ENCODE measurements at regions not wholly inside any gene's neighbourhood (a gene's known extent, or its start where the extent isn't known, plus 50 kb on each side); places are given as distances from the start of the nearest gene placed in this dataset.

DNA sequence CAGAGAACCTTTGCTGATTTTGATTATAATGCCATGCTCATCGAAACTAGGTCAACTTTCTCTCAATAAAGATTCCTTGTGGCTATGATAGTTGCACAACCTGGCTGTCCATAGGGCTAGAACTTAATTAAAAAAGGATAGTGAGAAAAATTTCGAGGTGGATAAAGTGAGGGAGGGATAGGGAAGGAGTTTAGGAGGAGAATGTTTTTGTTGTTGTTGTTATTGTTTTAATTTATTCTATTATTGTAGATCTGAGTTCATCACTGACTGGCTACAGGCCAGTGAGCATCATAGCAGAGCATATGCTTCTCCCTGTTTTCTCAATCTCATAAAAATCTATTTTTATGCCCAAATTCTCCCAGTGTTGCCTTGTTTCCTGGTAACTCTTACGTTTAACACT, 688.7 kb upstream of the GRM3 start:
- no peaks in the 10 kb centered on the region for H3K36me3 ChIP-seq (ENCODE audit: insufficient read depth, low read length)
- no peaks in the 10 kb centered on the region for H3K4me1 Mint-ChIP-seq (ENCODE audit: low read depth)
- no peak for DNase-seq
- intact Hi-C loops (cut with DNase I, micrococcal nuclease): no loop called here
- peaks cover 4 to 5% of the 10 kb centered on the region in 2 experiments for H3K9me3 ChIP-seq (ENCODE audit: control insufficient read depth in 1 of 2, insufficient read depth in 1 of 2, low read length in 2 of 2)
- no peak overlapping the region for H3K4me3 ChIP-seq (ENCODE audit: low read length)
- POLR2A ChIA-PET: no interaction called here
- TF ChIP-seq, protein P1, sequence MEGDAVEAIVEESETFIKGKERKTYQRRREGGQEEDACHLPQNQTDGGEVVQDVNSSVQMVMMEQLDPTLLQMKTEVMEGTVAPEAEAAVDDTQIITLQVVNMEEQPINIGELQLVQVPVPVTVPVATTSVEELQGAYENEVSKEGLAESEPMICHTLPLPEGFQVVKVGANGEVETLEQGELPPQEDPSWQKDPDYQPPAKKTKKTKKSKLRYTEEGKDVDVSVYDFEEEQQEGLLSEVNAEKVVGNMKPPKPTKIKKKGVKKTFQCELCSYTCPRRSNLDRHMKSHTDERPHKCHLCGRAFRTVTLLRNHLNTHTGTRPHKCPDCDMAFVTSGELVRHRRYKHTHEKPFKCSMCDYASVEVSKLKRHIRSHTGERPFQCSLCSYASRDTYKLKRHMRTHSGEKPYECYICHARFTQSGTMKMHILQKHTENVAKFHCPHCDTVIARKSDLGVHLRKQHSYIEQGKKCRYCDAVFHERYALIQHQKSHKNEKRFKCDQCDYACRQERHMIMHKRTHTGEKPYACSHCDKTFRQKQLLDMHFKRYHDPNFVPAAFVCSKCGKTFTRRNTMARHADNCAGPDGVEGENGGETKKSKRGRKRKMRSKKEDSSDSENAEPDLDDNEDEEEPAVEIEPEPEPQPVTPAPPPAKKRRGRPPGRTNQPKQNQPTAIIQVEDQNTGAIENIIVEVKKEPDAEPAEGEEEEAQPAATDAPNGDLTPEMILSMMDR (IDR thresholded peaks at IDR 0.05): no peak
- no peak overlapping the region for H3K27ac Mint-ChIP-seq
- CTCF ChIA-PET: no interaction called here
- H3K27me3 ChIP-seq (ENCODE audit: control insufficient read depth in 1 of 2, insufficient read depth in 2 of 2, low read length in 2 of 2): no peaks in the 10 kb centered on the region
- H3K27ac ChIP-seq (ENCODE audit: low read depth in 1 of 2, low read length in 2 of 2): no peak overlapping the region
- no peak for ATAC-seq (ENCODE audit: poor library complexity)
- H3K9me3 Mint-ChIP-seq: peaks cover 10% of the 10 kb centered on the region
- no peaks in the 10 kb centered on the region for H3K4me1 ChIP-seq (ENCODE audit: insufficient read depth, low read length)
- H3K4me3 Mint-ChIP-seq: no peak overlapping the region
- no peaks in the 10 kb centered on the region for H3K27me3 Mint-ChIP-seq
- H3K36me3 Mint-ChIP-seq (ENCODE audit: low read depth): no peaks in the 10 kb centered on the region

DNA sequence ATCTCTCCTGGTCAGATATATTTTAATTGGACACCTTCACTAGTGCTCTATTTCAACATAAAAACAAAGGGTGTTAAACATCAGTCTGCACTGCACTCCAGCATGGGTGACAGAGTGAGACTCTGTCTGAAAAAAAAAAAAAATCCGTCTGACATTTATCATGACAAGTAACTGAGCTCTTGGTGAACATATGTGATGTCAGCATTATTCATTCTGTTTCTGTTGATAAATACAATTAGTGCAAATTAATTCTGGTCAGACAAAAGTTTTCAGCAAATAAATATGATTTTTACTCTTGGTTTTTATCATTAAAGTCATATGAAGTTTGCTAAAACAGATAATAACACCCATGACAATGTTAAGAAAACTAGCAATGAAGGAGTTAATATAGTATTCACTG, 692.8 kb upstream of the GRM3 start:
- DNase-seq (no peak), ATAC-seq (ENCODE audit: poor library complexity) (no peak)
- POLR2A ChIA-PET: no interaction called here
- Mint-ChIP-seq H3K27me3 (no peaks in the 10 kb centered on the region), H3K4me3 (no peak overlapping the region), H3K4me1 (ENCODE audit: low read depth) (no peaks in the 10 kb centered on the region), H3K9me3 (peaks cover 14% of the 10 kb centered on the region), H3K27ac (no peak overlapping the region), H3K36me3 (ENCODE audit: low read depth) (no peaks in the 10 kb centered on the region)
- Histone ChIP-seq H3K4me1 (ENCODE audit: insufficient read depth, low read length) (no peaks in the 10 kb centered on the region), H3K36me3 (ENCODE audit: insufficient read depth, low read length) (no peaks in the 10 kb centered on the region), H3K27ac (ENCODE audit: low read depth in 1 of 2, low read length in 2 of 2) (no peak overlapping the region), H3K27me3 (ENCODE audit: control insufficient read depth in 1 of 2, insufficient read depth in 2 of 2, low read length in 2 of 2) (no peaks in the 10 kb centered on the region), H3K4me3 (ENCODE audit: low read length) (no peak overlapping the region), H3K9me3 (ENCODE audit: control insufficient read depth in 1 of 2, insufficient read depth in 1 of 2, low read length in 2 of 2) (peaks cover 6 to 8% of the 10 kb centered on the region in 2 experiments)
- TF ChIP-seq, protein P1 (IDR thresholded peaks at IDR 0.05): no peak
- CTCF ChIA-PET: no interaction called here
- intact Hi-C loops (cut with DNase I, micrococcal nuclease): no loop called here

DNA sequence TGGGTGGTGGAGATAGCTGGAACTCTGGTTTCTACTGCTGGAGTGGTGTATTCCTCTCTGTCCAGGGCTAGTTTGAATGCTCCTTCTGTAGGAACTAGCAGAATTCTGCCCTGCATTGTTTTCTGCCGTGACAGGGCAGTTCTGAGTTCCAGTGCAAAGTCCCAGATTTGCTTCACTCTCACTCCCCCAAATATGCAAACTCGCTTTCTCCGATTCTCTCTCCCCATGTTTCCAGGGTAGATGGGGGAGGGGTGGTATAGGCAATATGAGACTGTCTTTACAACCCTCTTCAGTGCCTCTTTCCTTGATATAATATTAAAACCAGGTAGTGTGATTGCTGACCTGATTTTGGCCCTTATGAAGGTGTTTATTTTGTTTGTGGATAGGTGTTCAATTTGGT, 693.3 kb upstream of the GRM3 start:
- no peak overlapping the region for H3K27ac ChIP-seq (ENCODE audit: low read depth in 1 of 2, low read length in 2 of 2)
- peaks cover 14% of the 10 kb centered on the region for H3K9me3 Mint-ChIP-seq
- no peaks in the 10 kb centered on the region for H3K36me3 ChIP-seq (ENCODE audit: insufficient read depth, low read length)
- no peaks in the 10 kb centered on the region for H3K27me3 Mint-ChIP-seq
- no peaks in the 10 kb centered on the region for H3K4me1 Mint-ChIP-seq (ENCODE audit: low read depth)
- no peaks in the 10 kb centered on the region for H3K27me3 ChIP-seq (ENCODE audit: control insufficient read depth in 1 of 2, insufficient read depth in 2 of 2, low read length in 2 of 2)
- no peak overlapping the region for H3K4me3 Mint-ChIP-seq
- peaks cover 6 to 7% of the 10 kb centered on the region in 2 experiments for H3K9me3 ChIP-seq (ENCODE audit: control insufficient read depth in 1 of 2, insufficient read depth in 1 of 2, low read length in 2 of 2)
- ATAC-seq (ENCODE audit: poor library complexity) (no peak), DNase-seq (no peak)
- CTCF ChIA-PET: no interaction called here
- intact Hi-C loops (cut with DNase I, micrococcal nuclease): no loop called here
- POLR2A ChIA-PET: no interaction called here
- no peak overlapping the region for H3K4me3 ChIP-seq (ENCODE audit: low read length)
- H3K27ac Mint-ChIP-seq: no peak overlapping the region
- TF ChIP-seq, protein P1 (IDR thresholded peaks at IDR 0.05): no peak
- H3K4me1 ChIP-seq (ENCODE audit: insufficient read depth, low read length): no peaks in the 10 kb centered on the region
- H3K36me3 Mint-ChIP-seq (ENCODE audit: low read depth): no peaks in the 10 kb centered on the region

Measured in CD4-positive, alpha-beta T cell (primary cell).